GM11168 (cell line): ENCODE measurements at regions not wholly inside any gene's neighbourhood (a gene's known extent, or its start where the extent isn't known, plus 50 kb on each side); places are given as distances from the start of the nearest gene placed in this dataset.

Experiments used
- in situ Hi-C: fragments of 300-500 bp; cut with MboI; formaldehyde crosslinking; loops from one replicate; pipeline ENCODE4 v1.12.0; 2022; ENCODE audit warnings: low sequenced_read_pairs; ENCODE audit not compliant: unreplicated experiment

GRCh38 chr16:13540771-13541170 lies 379.2 kb upstream of the ERCC4 start:
- in situ Hi-C loops, result no loop called here

DNA sequence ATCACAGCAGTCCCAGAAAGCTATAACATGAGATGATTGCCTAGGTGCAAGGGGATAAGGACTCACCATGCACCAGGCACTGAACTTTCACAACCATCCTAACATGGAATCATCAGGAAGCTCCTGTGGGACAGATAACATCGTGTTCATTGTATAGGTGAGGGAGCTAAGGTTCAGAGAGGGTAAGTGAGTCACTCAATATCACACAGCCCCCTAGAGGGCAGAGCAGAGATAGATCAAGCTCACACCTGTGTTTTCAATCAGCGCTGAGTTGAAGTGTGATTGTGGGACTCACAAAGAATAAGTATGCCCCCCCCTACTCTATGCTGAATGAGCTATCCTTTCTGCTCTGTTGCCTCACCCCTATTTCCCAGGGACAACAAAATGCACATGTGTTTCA lies 377.7 kb upstream of the ERCC4 start:
- in situ Hi-C loops, result no loop called here

DNA sequence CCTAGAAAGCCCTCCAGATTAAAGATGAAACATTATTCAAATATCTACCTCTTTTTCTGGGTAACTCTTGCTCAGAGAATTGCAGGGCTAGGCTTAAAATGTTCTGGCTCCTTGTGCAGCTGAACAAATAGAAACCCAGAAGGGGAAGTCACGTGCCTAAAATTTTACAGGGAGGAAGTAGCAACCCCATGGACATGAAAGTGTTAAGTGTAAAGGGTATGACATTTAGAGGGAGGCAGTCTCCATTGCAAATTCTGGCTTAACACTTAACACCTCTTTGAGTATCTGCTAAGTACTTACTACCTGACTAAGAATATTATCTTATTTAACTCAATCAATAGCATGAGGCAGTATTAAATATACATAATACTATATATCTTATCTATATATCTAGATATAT lies 376.1 kb upstream of the ERCC4 start:
- in situ Hi-C loops, result no loop called here

DNA sequence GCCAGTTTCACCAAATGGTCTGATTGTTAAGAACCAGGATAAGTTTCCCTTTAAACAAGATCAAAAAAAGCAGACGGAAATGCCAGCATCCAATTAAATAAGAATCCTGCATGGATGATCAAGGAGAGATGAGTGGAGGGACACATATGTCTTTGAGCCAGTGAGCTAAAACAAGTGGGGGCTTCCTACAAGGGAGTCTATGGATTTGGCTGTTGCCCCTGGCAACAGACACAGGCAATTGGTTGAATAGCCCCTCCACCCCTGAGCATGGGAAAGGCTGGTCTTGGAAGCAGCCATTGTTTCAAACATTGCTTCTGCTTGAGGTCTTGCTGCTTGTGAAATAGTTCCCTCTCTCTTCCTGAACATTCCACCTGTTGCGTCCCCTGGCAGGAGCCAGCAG lies 374.7 kb upstream of the ERCC4 start:
- in situ Hi-C loops, result no loop called here

- in situ Hi-C loops, result no loop called here
Measured at GRCh38 chr16:13550254-13550653, 369.7 kb upstream of the ERCC4 start.

DNA sequence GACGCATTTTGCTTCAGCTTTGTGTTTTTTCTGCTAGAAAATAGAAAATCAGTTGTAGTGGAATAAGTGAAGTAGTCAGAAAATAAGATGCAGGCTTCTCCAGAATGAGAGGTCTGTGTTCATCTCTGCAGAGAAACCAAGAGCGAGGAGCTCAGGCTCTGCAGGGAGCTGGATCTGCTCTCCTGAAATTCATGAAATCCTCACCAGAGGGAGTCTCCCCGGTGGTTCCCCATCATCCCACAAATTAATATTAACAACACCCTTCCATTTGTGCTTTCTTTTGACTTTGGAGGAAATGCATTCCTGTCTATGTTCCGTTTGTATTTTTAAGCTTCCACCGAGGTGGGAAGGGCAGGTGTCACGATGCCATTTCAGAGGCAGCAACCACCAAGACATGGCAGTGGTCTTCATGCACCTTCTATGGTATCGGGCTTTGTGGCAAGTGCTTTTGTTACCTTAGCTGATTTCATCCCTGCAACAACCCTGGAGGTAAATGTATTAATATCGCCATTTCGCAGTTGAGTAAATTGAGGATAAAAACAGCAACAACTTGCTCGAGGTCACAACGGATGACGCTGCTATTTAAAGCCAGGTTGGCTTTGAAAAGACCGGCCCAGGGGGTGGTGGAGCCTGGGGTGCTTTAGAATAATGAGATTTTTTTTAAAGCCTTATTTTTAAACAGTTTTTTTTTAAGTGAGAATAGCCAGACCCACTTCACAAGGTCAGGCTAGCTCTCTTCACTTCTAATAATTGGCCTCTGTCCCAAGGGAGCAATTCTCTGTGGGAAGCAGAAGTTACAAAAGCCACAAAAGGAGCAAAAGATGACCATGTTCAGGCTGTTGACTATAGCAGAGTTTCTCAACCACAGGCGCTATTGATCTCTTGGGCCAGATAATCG lies 367.6 kb upstream of the ERCC4 start:
- in situ Hi-C loops, result no loop called here

DNA sequence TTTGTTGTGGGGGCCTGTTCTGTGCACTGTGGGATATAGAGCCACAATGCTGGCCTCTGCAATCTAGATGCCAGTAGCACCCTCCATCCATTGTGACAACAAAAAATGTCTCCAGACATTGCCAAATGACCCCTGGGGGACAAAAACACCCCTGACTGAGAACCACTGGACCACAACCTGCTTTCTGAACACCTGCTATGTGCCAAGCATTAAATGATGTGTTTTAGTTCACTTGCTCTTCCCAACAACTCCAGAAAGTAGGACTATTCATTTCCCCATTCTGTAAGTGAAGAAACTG lies 367.0 kb upstream of the ERCC4 start:
- in situ Hi-C loops, result no loop called here

GRCh38 chr16:13553453-13553985 lies 366.4 kb upstream of the ERCC4 start:
- in situ Hi-C loops, result no loop called here

- in situ Hi-C loops, result no loop called here
Measured at GRCh38 chr16:13554005-13554404, 365.9 kb upstream of the ERCC4 start.

DNA sequence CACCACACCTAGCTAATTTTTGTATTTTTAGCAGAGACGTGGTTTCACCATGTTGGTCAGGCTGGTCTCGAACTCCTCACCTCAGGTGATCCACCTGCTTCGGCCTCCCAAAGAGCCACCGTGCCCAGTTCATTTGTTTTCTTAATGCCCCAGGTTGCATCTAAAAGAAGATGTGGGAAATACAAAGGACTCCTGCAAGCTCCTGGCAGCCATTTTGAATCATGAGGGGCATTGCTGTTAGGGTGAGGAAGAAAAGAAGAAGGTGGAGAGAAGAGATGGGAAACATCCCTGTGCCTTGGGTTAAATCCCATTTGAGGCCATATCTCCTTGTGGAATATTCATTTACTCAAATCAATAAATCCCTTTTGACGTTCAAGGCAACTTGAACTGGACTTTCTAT lies 365.3 kb upstream of the ERCC4 start:
- in situ Hi-C loops, result no loop called here

DNA sequence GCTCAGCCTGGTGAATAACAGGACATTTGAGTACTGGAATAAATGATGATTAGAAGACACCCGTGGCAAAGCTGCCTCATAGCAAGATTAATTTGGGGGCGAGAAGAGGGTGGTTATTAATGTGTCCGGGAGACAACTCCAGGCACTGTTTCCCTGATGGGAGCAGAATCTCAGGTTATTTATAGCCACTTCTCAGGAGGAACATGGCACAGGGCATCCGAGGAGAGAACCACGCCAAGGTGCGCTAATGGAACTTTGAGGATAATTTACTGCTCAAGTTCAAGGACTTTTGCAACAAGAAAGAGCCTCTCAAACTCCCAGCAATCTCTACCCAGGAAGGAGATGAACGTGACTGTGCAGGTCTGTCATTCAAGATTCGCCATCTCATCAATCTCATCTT lies 362.5 kb upstream of the ERCC4 start:
- in situ Hi-C loops, result no loop called here

DNA sequence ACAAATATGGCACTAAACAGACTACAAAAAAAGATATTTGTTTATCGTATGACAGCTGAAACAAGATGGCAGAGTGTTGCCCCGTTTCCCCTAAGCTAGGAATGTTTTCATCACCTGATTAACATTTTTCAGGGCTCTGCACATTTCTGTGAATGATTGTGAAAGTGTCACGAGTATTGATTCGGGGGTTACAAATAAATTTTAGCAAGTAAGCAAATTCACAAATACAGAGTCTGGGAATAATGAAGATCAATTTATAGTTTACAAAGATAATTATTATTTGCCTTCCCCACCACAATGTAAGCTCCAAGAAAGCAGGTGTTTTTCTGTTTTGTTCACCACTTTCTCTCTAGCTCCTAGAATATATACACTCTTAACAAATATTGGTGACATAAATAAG lies 361.2 kb upstream of the ERCC4 start:
- in situ Hi-C loops, result no loop called here

GRCh38 chr16:13559624-13560023 lies 360.3 kb upstream of the ERCC4 start:
- in situ Hi-C loops, result no loop called here

DNA sequence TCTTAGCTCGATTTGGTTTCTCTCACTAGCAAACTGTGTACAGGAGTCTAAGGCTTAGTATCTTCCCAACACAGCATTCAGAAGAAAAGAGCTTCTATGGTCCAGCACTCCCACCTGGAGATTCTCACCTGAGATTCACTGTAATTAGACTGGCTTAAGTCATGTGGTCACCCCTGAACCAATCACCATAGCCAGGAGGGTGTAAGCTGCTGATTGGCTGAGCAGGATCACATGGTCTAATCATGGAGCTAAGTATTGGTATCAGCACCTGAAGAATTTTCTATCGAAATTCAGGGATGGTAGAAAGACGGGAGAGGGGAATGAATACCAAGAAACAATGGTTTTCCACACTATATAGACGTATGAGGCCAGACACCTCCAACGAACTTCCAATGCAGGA lies 359.8 kb upstream of the ERCC4 start:
- in situ Hi-C loops, result no loop called here

DNA sequence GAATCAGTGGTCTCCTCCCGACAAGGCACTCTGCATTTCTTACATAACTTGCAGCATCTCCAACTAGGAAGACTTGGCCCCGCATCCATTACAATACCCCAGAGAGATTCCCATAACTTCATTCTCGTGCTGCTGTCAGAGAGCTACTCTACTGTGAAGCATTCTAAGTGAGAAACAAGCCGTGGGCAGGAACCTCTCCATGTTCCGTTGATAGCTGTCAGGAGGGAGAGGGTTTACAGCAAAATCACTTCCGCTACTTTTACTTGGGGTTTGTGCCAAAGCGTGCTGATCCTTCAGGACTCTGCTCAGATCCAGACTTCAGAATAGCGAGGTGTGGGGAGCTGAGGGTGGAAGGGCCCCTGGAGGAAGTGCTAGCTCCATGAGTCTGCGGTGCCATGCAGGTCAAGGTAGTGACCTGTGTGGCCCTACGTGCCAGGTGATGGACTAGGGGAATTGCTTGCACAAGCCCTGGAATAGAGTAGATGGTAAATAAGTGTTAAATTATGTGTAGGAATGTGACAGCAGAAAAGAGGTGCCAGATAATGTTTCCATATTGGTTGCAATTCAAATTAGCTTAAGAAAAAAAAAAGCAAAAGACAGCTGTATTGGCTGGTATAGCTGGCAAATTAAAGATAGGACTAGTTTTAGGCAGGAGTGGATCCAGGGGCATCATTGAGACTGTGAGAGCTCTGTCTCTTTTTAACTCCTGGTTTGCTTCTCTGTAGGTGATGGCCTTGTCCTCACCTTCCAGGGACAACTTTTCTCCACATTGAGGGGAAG lies 358.5 kb upstream of the ERCC4 start:
- in situ Hi-C loops, result no loop called here

GRCh38 chr16:13568803-13569202 lies 351.2 kb upstream of the ERCC4 start:
- in situ Hi-C loops, result no loop called here

GRCh38 chr16:13569986-13570385 lies 350.0 kb upstream of the ERCC4 start:
- in situ Hi-C loops, result no loop called here

DNA sequence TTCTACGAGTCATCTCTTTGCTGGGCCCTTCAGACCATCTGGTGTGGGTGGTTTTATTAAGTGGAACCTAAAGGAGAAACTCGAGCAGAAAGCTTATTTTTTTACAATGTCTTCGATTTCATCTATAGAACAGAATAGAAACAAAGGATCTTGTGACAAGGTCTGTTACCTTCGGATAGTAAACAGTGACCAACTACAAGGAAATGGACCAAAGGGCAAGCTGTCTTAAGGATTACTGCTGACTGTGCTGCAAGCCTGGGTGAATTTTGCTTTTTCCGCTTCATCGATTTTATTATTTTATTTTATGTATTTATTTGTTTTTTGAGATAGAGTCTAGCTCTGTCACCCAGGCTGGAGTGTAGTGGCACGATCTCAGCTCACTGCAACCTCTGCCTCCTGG lies 348.9 kb upstream of the ERCC4 start:
- in situ Hi-C loops, result no loop called here

GRCh38 chr16:13573903-13574302 lies 346.1 kb upstream of the ERCC4 start:
- in situ Hi-C loops, result no loop called here

- in situ Hi-C loops, result no loop called here
Measured at GRCh38 chr16:13586051-13586450, 333.9 kb upstream of the ERCC4 start.

- in situ Hi-C loops, result no loop called here
Measured at GRCh38 chr16:13587181-13587580, 332.8 kb upstream of the ERCC4 start.

DNA sequence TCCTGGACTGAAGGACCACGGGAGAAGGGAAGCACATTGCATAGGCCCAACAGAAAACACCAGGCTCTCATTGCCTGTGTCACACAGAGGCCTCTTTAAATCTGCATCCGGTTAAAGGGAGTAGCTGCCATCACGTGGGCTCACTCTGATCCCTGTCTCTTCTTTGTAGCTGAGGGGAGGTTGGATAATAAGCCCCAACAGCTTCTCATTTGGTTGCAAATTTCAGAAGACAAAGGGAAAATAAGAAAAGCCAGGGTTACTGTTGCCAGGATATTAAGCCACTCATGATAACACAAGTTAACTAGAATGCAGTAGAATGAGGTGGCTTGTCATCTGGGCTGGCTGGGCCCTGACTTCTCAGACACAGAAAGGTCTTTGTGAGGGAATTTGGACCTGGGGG lies 325.1 kb upstream of the ERCC4 start:
- in situ Hi-C loops, result no loop called here
